ENCODE measurements at regions not wholly inside any gene's neighbourhood (a gene's known extent, or its start where the extent isn't known, plus 50 kb on each side); places are given as distances from the start of the nearest gene placed in this dataset.

DNA sequence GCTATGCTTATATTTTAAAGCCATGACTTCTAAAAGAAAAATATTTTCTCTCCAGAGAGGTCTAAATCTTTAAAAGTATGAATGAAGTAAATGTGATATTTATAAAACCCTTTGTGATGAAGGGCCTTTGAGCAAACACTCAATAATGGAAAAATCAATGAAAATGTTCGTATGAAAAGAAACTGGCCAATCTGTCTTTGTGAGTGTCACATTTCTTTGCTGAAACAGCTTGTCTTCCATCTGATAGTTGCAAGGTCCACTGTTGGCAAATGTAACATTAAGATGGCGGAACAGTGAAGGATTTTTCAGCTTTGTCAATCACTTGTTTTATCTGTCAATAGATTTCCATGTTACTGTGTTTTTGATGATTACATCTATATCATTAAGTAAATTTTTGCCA lies 162.9 kb upstream of the GATA6 start:
- 0 out of 2 replicates have a peak, but pooled peaks cover 6% of the 10 kb centered on the region for H3K9me3 ChIP-seq (ENCODE audit: low read length)
- no peak overlapping the region for H3K9ac ChIP-seq (ENCODE audit: insufficient read depth, low read depth, low read length)
- in situ Hi-C loops (cut with HindIII; ENCODE audit: extremely low pct_ligation_motif_present, low pct_unique_long_range_greater_than_20kb): no loop called here
- no peaks in the 10 kb centered on the region for H4K20me1 ChIP-seq (ENCODE audit: insufficient read depth, low read length)
- no peak overlapping the region for H3K4me2 ChIP-seq (ENCODE audit: low read depth, low read length)
- H3K27me3 ChIP-seq (ENCODE audit: control insufficient read depth in 1 of 2, insufficient read depth in 2 of 2, low read length in 2 of 2): no peaks in the 10 kb centered on the region
- POLR2A ChIA-PET: no interaction called here
- H3K4me3 ChIP-seq (replicated peaks in 1 of 3; ENCODE audit: insufficient read depth in 1 of 3, low read depth in 2 of 3, low read length in 3 of 3): no peak overlapping the region
- peaks cover 42% of the 10 kb centered on the region for H3K4me1 ChIP-seq (ENCODE audit: insufficient read depth, low read length)
- CTCF ChIA-PET (ENCODE audit: low intra/inter-chr PET ratio, low total read pairs): no interaction called here
- no peaks in the 10 kb centered on the region for H3K79me2 ChIP-seq (ENCODE audit: insufficient read depth, low read length)
- intact Hi-C loops (cut with micrococcal nuclease; ENCODE audit: unreplicated experiment): no loop called here
- ATAC-seq (no peak), DNase-seq (ENCODE audit: low spot score) (no peak), FAIRE-seq (no peak)
- no TSS peak for BruUV-seq (replicated peaks)
- H3K36me3 ChIP-seq (replicated peaks in 1 of 2; ENCODE audit: control insufficient read depth in 1 of 2, insufficient read depth in 2 of 2, low read length in 2 of 2): no peaks in the 10 kb centered on the region
- no peak overlapping the region for H2AFZ ChIP-seq (ENCODE audit: low read length)
- 51% methylated on average over 2 of the region's 2 CpGs for WGBS (ENCODE audit: low lambda C conversion rate)
- TF ChIP-seq ONECUT2 (CRISPR knock-in tag; IDR thresholded peaks at IDR 0.05): 0 out of 2 replicates have a peak, but pooled peaks have one; percentile 18
- no peak for TF ChIP-seq ARNT2 (CRISPR knock-in tag; IDR thresholded peaks at IDR 0.05; ENCODE audit: low read depth)
- 0 out of 2 replicates have a peak, but pooled peaks have one; percentile 18 for TF ChIP-seq ZNF644 (CRISPR knock-in tag; IDR thresholded peaks at IDR 0.05; ENCODE audit: low read depth)
- TF ChIP-seq, protein P1, sequence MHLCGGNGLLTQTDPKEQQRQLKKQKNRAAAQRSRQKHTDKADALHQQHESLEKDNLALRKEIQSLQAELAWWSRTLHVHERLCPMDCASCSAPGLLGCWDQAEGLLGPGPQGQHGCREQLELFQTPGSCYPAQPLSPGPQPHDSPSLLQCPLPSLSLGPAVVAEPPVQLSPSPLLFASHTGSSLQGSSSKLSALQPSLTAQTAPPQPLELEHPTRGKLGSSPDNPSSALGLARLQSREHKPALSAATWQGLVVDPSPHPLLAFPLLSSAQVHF (CRISPR knock-in tag; IDR thresholded peaks at IDR 0.05): no peak
- no peak overlapping the region for H3K27ac ChIP-seq (ENCODE audit: extremely low read length, insufficient read depth, low read length)

DNA sequence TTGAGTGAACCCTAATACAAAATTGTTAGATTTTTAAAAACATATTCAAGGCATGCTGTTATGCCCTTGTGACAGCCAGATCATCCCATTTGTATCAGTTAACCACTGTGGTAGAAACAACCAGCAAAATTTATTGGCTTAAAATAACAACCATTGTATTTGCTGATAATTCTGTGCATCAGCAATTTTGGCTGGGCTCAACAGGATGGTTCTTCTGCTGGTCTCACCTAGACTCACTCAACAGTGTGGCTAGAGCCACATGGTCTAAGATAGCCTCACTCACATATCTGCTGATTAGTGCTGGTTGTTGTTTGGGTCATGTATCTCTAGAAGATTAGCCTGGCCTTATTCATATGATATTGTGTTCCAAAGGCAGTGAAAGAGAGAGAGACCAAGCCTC lies 160.1 kb upstream of the GATA6 start:
- FAIRE-seq (no peak), ATAC-seq (no peak), DNase-seq (ENCODE audit: low spot score) (no peak)
- no peak overlapping the region for H2AFZ ChIP-seq (ENCODE audit: low read length)
- no peaks in the 10 kb centered on the region for H3K27me3 ChIP-seq (ENCODE audit: control insufficient read depth in 1 of 2, insufficient read depth in 2 of 2, low read length in 2 of 2)
- no peaks in the 10 kb centered on the region for H3K36me3 ChIP-seq (replicated peaks in 1 of 2; ENCODE audit: control insufficient read depth in 1 of 2, insufficient read depth in 2 of 2, low read length in 2 of 2)
- no peaks in the 10 kb centered on the region for H4K20me1 ChIP-seq (ENCODE audit: insufficient read depth, low read length)
- no peak overlapping the region for H3K4me3 ChIP-seq (replicated peaks in 1 of 3; ENCODE audit: insufficient read depth in 1 of 3, low read depth in 2 of 3, low read length in 3 of 3)
- in situ Hi-C loops (cut with HindIII; ENCODE audit: extremely low pct_ligation_motif_present, low pct_unique_long_range_greater_than_20kb) (no loop called here), intact Hi-C loops (cut with micrococcal nuclease; ENCODE audit: unreplicated experiment) (no loop called here)
- H3K79me2 ChIP-seq (ENCODE audit: insufficient read depth, low read length): no peaks in the 10 kb centered on the region
- H3K27ac ChIP-seq (ENCODE audit: extremely low read length, insufficient read depth, low read length): no peak overlapping the region
- TF ChIP-seq, protein P2, sequence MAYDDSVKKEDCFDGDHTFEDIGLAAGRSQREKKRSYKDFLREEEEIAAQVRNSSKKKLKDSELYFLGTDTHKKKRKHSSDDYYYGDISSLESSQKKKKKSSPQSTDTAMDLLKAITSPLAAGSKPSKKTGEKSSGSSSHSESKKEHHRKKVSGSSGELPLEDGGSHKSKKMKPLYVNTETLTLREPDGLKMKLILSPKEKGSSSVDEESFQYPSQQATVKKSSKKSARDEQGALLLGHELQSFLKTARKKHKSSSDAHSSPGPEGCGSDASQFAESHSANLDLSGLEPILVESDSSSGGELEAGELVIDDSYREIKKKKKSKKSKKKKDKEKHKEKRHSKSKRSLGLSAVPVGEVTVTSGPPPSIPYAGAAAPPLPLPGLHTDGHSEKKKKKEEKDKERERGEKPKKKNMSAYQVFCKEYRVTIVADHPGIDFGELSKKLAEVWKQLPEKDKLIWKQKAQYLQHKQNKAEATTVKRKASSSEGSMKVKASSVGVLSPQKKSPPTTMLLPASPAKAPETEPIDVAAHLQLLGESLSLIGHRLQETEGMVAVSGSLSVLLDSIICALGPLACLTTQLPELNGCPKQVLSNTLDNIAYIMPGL (CRISPR knock-in tag; IDR thresholded peaks at IDR 0.05; ENCODE audit: borderline replicate concordance in 1 of 2, low read depth in 1 of 2): no peak
- TF ChIP-seq MXD4 (CRISPR knock-in tag; IDR thresholded peaks at IDR 0.05) (no peak), CCDC6 (CRISPR knock-in tag; IDR thresholded peaks at IDR 0.05) (no peak), ZNF331 (CRISPR knock-in tag; IDR thresholded peaks at IDR 0.05) (peak; percentile 99), NCOR1 (IDR thresholded peaks at IDR 0.05; ENCODE audit: borderline replicate concordance, low read length) (no peak), ATM (IDR thresholded peaks at IDR 0.05; ENCODE audit: borderline replicate concordance) (no peak), MAFK (conservative IDR thresholded peaks at IDR 0.05 in 1 of 2, IDR thresholded peaks at IDR 0.05 in 1 of 2; ENCODE audit: low read length in 2 of 2) (peak in 1 of 2 experiments; percentile 51; a peak in 2 of 4 replicates), MAFF (IDR thresholded peaks at IDR 0.05; ENCODE audit: low read depth, low read length) (peak; percentile 14; the same call in 1 of the 2 replicates), ZMYM2 (CRISPR knock-in tag; IDR thresholded peaks at IDR 0.05) (no peak)
- no TSS peak for BruUV-seq (replicated peaks)
- H3K9me3 ChIP-seq (ENCODE audit: low read length): 0 out of 2 replicates have a peak, but pooled peaks cover 6% of the 10 kb centered on the region
- CTCF ChIA-PET (ENCODE audit: low intra/inter-chr PET ratio, low total read pairs): no interaction called here
- H3K4me1 ChIP-seq (ENCODE audit: insufficient read depth, low read length): peaks cover 25% of the 10 kb centered on the region
- no peak overlapping the region for H3K9ac ChIP-seq (ENCODE audit: insufficient read depth, low read depth, low read length)
- POLR2A ChIA-PET: no interaction called here
- H3K4me2 ChIP-seq (ENCODE audit: low read depth, low read length): no peak overlapping the region
